Aorta (tissue), 5 donors: ENCODE measurements at regions not wholly inside any gene's neighbourhood (a gene's known extent, or its start where the extent isn't known, plus 50 kb on each side); places are given as distances from the start of the nearest gene placed in this dataset.
A peak's percentile ranks its signal among the peaks of the same experiment; 100 is the strongest.

Source experiments
- ATAC-seq: fragments of 200-7000 bp; cut with Tn5 transposase; one replicate; pipeline ENCODE4 v1.9.1; 2022; ENCODE audit warnings: moderate library complexity; ENCODE audit not compliant: low FRiP score
- DNase-seq, 2 donors: peaks; one replicate each; pipeline ENCODE4 v3.0.0-alpha.2; 2020
- H3K27ac ChIP-seq, 2 donors: one replicate each; pipeline ENCODE4 v1.5.1; 2013; ENCODE audit warnings: low read length in 2 of 2, mild to moderate bottlenecking in 2 of 2, moderate library complexity in 2 of 2, control low read depth in 1 of 2, inconsistent platforms in 1 of 2, low read depth in 1 of 2
- H3K27me3 ChIP-seq, 2 donors: one replicate each; pipeline ENCODE4 v1.6.1; 2013; ENCODE audit warnings: control low read depth in 1 of 2, low read length in 1 of 2, mild to moderate bottlenecking in 1 of 2, moderate library complexity in 1 of 2; ENCODE audit not compliant: insufficient read depth in 2 of 2, control insufficient read depth in 1 of 2
- H3K36me3 ChIP-seq, 2 donors: one replicate each; pipeline ENCODE4 v1.6.1; 2013; ENCODE audit warnings: control low read depth in 1 of 2, low read length in 1 of 2, mild to moderate bottlenecking in 1 of 2; ENCODE audit not compliant: insufficient read depth in 2 of 2, control insufficient read depth in 1 of 2
- H3K4me1 ChIP-seq, 2 donors: one replicate each; pipeline ENCODE4 v1.6.1; 2013; ENCODE audit warnings: low read length in 2 of 2, control low read depth in 1 of 2, mild to moderate bottlenecking in 1 of 2, moderate library complexity in 1 of 2; ENCODE audit not compliant: insufficient read depth in 2 of 2, control insufficient read depth in 1 of 2
- H3K4me3 ChIP-seq, 2 donors: one replicate each; pipeline ENCODE4 v1.5.1; 2013; ENCODE audit warnings: low read length in 2 of 2, control low read depth in 1 of 2, mild to moderate bottlenecking in 1 of 2
- H3K9me3 ChIP-seq: one replicate; pipeline ENCODE4 v1.6.1; 2013; ENCODE audit warnings: mild to moderate bottlenecking, low read length; ENCODE audit not compliant: control insufficient read depth
- WGBS, 2 donors: extraction: QIAGEN DNeasy Blood & Tissue Kit; methylation state at CpG; one replicate each; pipeline ENCODE4 v1.1.7; 2013; 5-methylcytosine and 5-hydroxymethylcytosine counted together
- intact Hi-C, 2 donors: fragments of 100-400 bp; cut with DNase I; formaldehyde crosslinking; loops; one replicate each; pipeline versions ENCODE4 v1.14.2 to v1.15.0; 2022
- donor health status: healthy with polysubstance abuse.
- donor health status: Bipolar disorder and iron deficiency.
- donor health status: DM: no; HTN: no; CAD: no.
- donor health status: DM: no; HTN: no; CAD: no.
- donor health status: DM: yes; HTN: yes; CAD: no.

- H3K4me3 ChIP-seq, result no peak overlapping the region
- no peak for ATAC-seq
- H3K4me1 ChIP-seq, result peaks cover 4 to 9% of the 10 kb centered on the region in 2 donors
- 98% methylated on average over 2 to 6 of the region's 6 CpGs for WGBS, 2 donors
- no peak overlapping the region for H3K27ac ChIP-seq
- H3K9me3 ChIP-seq, result no peaks in the 10 kb centered on the region
- DNase-seq, result no peak
- intact Hi-C loops, result loop anchor here (10.0 kb wide), 1 partner anchor 173 kb away; the partner anchor contains the start of gene CAV1 (in 2 of the 2)
- H3K36me3 ChIP-seq, result no peaks in the 10 kb centered on the region
- no peaks in the 10 kb centered on the region for H3K27me3 ChIP-seq
Measured at GRCh38 chr7:116351966-116352365, 141.6 kb downstream of the TES start.

GRCh38 chr7:116353647-116354046 lies 143.3 kb downstream of the TES start:
- 3 to 18% methylated on average over 2 of the region's 2 CpGs for WGBS, 2 donors
- no peaks in the 10 kb centered on the region for H3K27me3 ChIP-seq
- no peaks in the 10 kb centered on the region for H3K36me3 ChIP-seq
- H3K9me3 ChIP-seq, result no peaks in the 10 kb centered on the region
- H3K4me3 ChIP-seq, result no peak overlapping the region
- peaks cover 7 to 15% of the 10 kb centered on the region in 2 donors for H3K4me1 ChIP-seq
- ATAC-seq (peak; percentile 62), DNase-seq (peak; percentile 63 to 78)
- intact Hi-C loops, result loop anchor here (2.0 to 10.0 kb wide), 2 partner anchors 35 to 171 kb away; partner anchors contain the start of gene CAV1 (in 2 of the 2)
- peak overlapping the region; percentile 28 to 90 for H3K27ac ChIP-seq

- peak; percentile 84 for ATAC-seq
- intact Hi-C loops, result loop anchor here (2.0 to 10.0 kb wide), 2 partner anchors 35 to 171 kb away; partner anchors contain the start of gene CAV1 (in 2 of the 2)
- Histone ChIP-seq H3K36me3 (no peaks in the 10 kb centered on the region), H3K27ac (peak overlapping the region; percentile 89 to 90), H3K4me3 (no peak overlapping the region), H3K9me3 (no peaks in the 10 kb centered on the region), H3K27me3 (no peaks in the 10 kb centered on the region), H3K4me1 (peaks cover 7 to 15% of the 10 kb centered on the region in 2 donors)
- 4% methylated on average over 6 of the region's 6 CpGs for WGBS, 2 donors
- DNase-seq, result peak in 1 of 2 donors; percentile 50
Measured at GRCh38 chr7:116354171-116354545, 143.8 kb downstream of the TES start.

GRCh38 chr7:116354546-116355423 lies 144.4 kb downstream of the TES start:
- H3K27ac ChIP-seq, result peak overlapping the region; percentile 89 to 90
- ATAC-seq (peak; percentile 82), DNase-seq (peak; percentile 62 to 81)
- H3K36me3 ChIP-seq, result no peaks in the 10 kb centered on the region
- 2 to 3% methylated on average over 10 of the region's 10 CpGs for WGBS, 2 donors
- H3K9me3 ChIP-seq, result no peaks in the 10 kb centered on the region
- intact Hi-C loops, result loop anchor here (2.0 to 10.0 kb wide), 4 partner anchors 36 to 170 kb away; partner anchors contain the start of gene CAV1 (in 2 of the 2)
- peaks cover 7 to 15% of the 10 kb centered on the region in 2 donors for H3K4me1 ChIP-seq
- H3K4me3 ChIP-seq, result peak overlapping the region in 1 of 2 donors; percentile 21
- H3K27me3 ChIP-seq, result no peaks in the 10 kb centered on the region

- Histone ChIP-seq H3K4me3 (no peak overlapping the region), H3K27me3 (no peaks in the 10 kb centered on the region), H3K36me3 (no peaks in the 10 kb centered on the region), H3K9me3 (no peaks in the 10 kb centered on the region), H3K27ac (peak overlapping the region; percentile 89 to 99), H3K4me1 (peaks cover 7 to 15% of the 10 kb centered on the region in 2 donors)
- intact Hi-C loops, result loop anchor here (2.0 to 10.0 kb wide), 4 partner anchors 37 to 169 kb away; partner anchors contain the start of gene CAV1 (in 2 of the 2)
- ATAC-seq (no peak), DNase-seq (no peak)
- 9 to 12% methylated on average over 2 of the region's 2 CpGs for WGBS, 2 donors
Measured at GRCh38 chr7:116355424-116355765, 144.1 kb upstream of the CAV2 start.

- Histone ChIP-seq H3K27me3 (no peaks in the 10 kb centered on the region), H3K27ac (peak overlapping the region; percentile 74 to 91), H3K4me1 (peaks cover 7 to 15% of the 10 kb centered on the region in 2 donors), H3K36me3 (no peaks in the 10 kb centered on the region), H3K9me3 (no peaks in the 10 kb centered on the region), H3K4me3 (no peak overlapping the region)
- DNase-seq, result no peak
- 86 to 97% methylated on average over 1 of the region's 1 CpG for WGBS, 2 donors
- intact Hi-C loops, result loop anchor here (5.0 to 10.0 kb wide), 3 partner anchors 36 to 168 kb away; partner anchors contain the start of gene CAV1 (in 2 of the 2)
- ATAC-seq, result no peak
Measured at GRCh38 chr7:116356333-116356965, 143.1 kb upstream of the CAV2 start.

GRCh38 chr7:116356979-116357378 lies 142.6 kb upstream of the CAV2 start:
- no peaks in the 10 kb centered on the region for H3K9me3 ChIP-seq
- H3K27ac ChIP-seq, result peak overlapping the region; percentile 74 to 91
- no peak overlapping the region for H3K4me3 ChIP-seq
- H3K36me3 ChIP-seq, result no peaks in the 10 kb centered on the region
- intact Hi-C loops, result loop anchor here (5.0 to 10.0 kb wide), 3 partner anchors 35 to 168 kb away; partner anchors contain the start of gene CAV1 (in 2 of the 2)
- DNase-seq, result no peak
- WGBS, 2 donors, result 41 to 51% methylated on average over 2 of the region's 2 CpGs
- peaks cover 7 to 17% of the 10 kb centered on the region in 2 donors for H3K4me1 ChIP-seq
- no peaks in the 10 kb centered on the region for H3K27me3 ChIP-seq
- ATAC-seq, result no peak

GRCh38 chr7:116357781-116358670 lies 141.5 kb upstream of the CAV2 start:
- H3K27me3 ChIP-seq, result no peaks in the 10 kb centered on the region
- no peaks in the 10 kb centered on the region for H3K9me3 ChIP-seq
- H3K36me3 ChIP-seq, result no peaks in the 10 kb centered on the region
- 36 to 42% methylated on average over 5 of the region's 5 CpGs for WGBS, 2 donors
- ATAC-seq (no peak), DNase-seq (no peak)
- intact Hi-C loops, result loop anchor here (5.0 to 10.0 kb wide), 3 partner anchors 34 to 167 kb away; partner anchors contain the start of gene CAV1 (in 2 of the 2)
- peaks cover 7 to 17% of the 10 kb centered on the region in 2 donors for H3K4me1 ChIP-seq
- H3K4me3 ChIP-seq, result no peak overlapping the region
- H3K27ac ChIP-seq, result peak overlapping the region; percentile 72 to 74
